OCI-LY3 (cell line): ENCODE measurements at regions not wholly inside any gene's neighbourhood (a gene's known extent, or its start where the extent isn't known, plus 50 kb on each side); places are given as distances from the start of the nearest gene placed in this dataset.

Source experiments
- H2AFZ ChIP-seq: fragments of 200-600, 300-600 bp; shearing (Covaris generic); 2 replicates; pipeline ENCODE4 v1.6.0; 2014; ENCODE audit warnings: antibody characterized with exemption, low read depth, low read length
- H3K27ac ChIP-seq: fragments of 200-600, 300-600 bp; sonication (generic); 2 replicates; pipeline ENCODE4 v1.5.1; 2014; ENCODE audit warnings: mild to moderate bottlenecking, low read length, moderate library complexity, mixed read lengths
- H3K27me3 ChIP-seq: fragments of 200-600, 300-600 bp; sonication (generic); 2 replicates; pipeline ENCODE4 v1.6.1; 2014; ENCODE audit warnings: low read depth, low read length, mixed read lengths
- H3K36me3 ChIP-seq: fragments of 200-600, 300-600 bp; sonication (generic); replicated peaks from 2 replicates; pipeline ENCODE3; 2014; ENCODE audit warnings: low read depth, low read length, mixed read lengths
- H3K4me1 ChIP-seq: fragments of 300-600, 200-600 bp; sonication (generic); 2 replicates; pipeline ENCODE4 v1.6.1; 2014; ENCODE audit warnings: low read length, mixed read lengths
- H3K4me2 ChIP-seq: fragments of 200-600, 300-600 bp; sonication (generic); 2 replicates; pipeline ENCODE4 v1.6.1; 2014; ENCODE audit warnings: low read length, mixed read lengths
- H3K4me3 ChIP-seq: fragments of 300-600, 200-600 bp; sonication (generic); 2 replicates; pipeline ENCODE4 v1.5.1; 2014; ENCODE audit warnings: antibody characterized with exemption, mild to moderate bottlenecking, low read length, moderate library complexity
- H3K79me2 ChIP-seq: fragments of 300-600, 200-600 bp; shearing (Covaris generic); 2 replicates; pipeline ENCODE4 v1.6.1; 2014; ENCODE audit warnings: mild to moderate bottlenecking, low read length, mixed read lengths
- H3K9ac ChIP-seq: fragments of 300-600, 200-600 bp; shearing (Covaris generic); 2 replicates; pipeline ENCODE4 v1.6.0; 2014; ENCODE audit warnings: mild to moderate bottlenecking, low read length, moderate library complexity
- H3K9me3 ChIP-seq: fragments of 200-600, 300-600 bp; shearing (Covaris generic); 2 replicates; pipeline ENCODE4 v1.6.1; 2014; ENCODE audit warnings: low read length, mixed read lengths; ENCODE audit not compliant: insufficient read depth
- H4K20me1 ChIP-seq: fragments of 200-600, 300-600 bp; sonication (generic); 2 replicates; pipeline ENCODE4 v1.6.1; 2016; ENCODE audit warnings: low read length, mixed read lengths; ENCODE audit not compliant: insufficient read depth
- EZH2phosphoT487 ChIP-seq: fragments of 200-600 bp; shearing (Covaris generic); IDR thresholded peaks from 2 replicates; pipeline ENCODE4 v1.6.1; 2018; ENCODE audit warnings: antibody characterized with exemption, mixed run types, low read depth
- TF ChIP-seq, protein P1 (sequence below): fragments of 200-600, 300-600 bp; sonication (generic); IDR thresholded peaks from 2 replicates; pipeline ENCODE4 v1.5.1; 2014; ENCODE audit warnings: antibody characterized with exemption, low read length, low read depth

DNA sequence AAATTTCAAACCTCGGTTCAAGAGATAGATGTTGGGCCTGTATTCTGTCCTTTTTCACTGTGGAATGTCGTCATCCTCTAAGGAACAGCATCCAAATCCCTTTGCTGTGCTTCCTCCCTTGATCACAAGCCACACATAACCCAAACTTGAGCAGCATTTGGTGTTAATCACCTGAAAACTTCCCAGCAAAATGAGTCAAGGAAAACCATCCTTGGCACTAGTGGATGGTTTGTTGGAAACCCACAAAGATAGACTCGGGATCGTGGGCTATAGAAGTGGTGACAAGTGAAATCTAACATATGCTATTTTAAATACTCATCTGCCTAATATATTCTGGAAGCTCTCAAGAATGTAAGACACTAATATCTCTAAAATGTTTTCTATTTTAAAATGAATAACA lies 459.1 kb downstream of the SETD4 start:
- TF ChIP-seq EZH2phosphoT487, result no peak
- TF ChIP-seq, protein P1, sequence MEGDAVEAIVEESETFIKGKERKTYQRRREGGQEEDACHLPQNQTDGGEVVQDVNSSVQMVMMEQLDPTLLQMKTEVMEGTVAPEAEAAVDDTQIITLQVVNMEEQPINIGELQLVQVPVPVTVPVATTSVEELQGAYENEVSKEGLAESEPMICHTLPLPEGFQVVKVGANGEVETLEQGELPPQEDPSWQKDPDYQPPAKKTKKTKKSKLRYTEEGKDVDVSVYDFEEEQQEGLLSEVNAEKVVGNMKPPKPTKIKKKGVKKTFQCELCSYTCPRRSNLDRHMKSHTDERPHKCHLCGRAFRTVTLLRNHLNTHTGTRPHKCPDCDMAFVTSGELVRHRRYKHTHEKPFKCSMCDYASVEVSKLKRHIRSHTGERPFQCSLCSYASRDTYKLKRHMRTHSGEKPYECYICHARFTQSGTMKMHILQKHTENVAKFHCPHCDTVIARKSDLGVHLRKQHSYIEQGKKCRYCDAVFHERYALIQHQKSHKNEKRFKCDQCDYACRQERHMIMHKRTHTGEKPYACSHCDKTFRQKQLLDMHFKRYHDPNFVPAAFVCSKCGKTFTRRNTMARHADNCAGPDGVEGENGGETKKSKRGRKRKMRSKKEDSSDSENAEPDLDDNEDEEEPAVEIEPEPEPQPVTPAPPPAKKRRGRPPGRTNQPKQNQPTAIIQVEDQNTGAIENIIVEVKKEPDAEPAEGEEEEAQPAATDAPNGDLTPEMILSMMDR, result no peak
- H2AFZ ChIP-seq, result no peak overlapping the region
- no peaks in the 10 kb centered on the region for H3K9me3 ChIP-seq
- H3K4me2 ChIP-seq, result no peak overlapping the region
- H3K79me2 ChIP-seq, result no peaks in the 10 kb centered on the region
- H3K27ac ChIP-seq, result no peak overlapping the region
- H3K4me1 ChIP-seq, result no peaks in the 10 kb centered on the region
- no peaks in the 10 kb centered on the region for H3K36me3 ChIP-seq
- peaks cover 7% of the 10 kb centered on the region; the same call in 1 of the 2 replicates for H3K27me3 ChIP-seq
- H3K9ac ChIP-seq, result no peak overlapping the region
- H3K4me3 ChIP-seq, result no peak overlapping the region
- no peaks in the 10 kb centered on the region for H4K20me1 ChIP-seq

DNA sequence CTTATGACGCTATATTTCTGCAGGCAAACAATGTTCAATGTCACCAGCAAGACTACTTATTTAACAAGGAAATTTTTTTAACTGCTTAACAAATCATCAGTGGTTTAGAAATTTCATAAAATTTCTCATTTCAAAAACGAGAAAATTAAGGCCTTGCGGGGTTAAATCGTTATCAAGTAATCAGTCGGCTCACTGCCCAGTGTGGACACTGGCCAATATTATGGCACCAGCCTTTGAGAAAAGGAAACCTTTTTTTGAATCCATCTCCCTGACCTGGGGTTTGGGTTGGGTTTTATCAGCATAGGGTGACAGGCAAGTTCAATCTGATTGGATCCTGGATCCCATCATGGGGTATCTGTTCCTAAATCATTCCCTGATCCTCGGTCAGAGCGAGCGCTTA lies 461.2 kb downstream of the SETD4 start:
- no peaks in the 10 kb centered on the region for H3K4me1 ChIP-seq
- peaks cover 7% of the 10 kb centered on the region; the same call in 1 of the 2 replicates for H3K27me3 ChIP-seq
- H3K4me3 ChIP-seq, result no peak overlapping the region
- H3K79me2 ChIP-seq, result no peaks in the 10 kb centered on the region
- no peaks in the 10 kb centered on the region for H3K9me3 ChIP-seq
- no peaks in the 10 kb centered on the region for H3K36me3 ChIP-seq
- no peak overlapping the region for H3K9ac ChIP-seq
- H2AFZ ChIP-seq, result no peak overlapping the region
- no peak overlapping the region for H3K27ac ChIP-seq
- H4K20me1 ChIP-seq, result no peaks in the 10 kb centered on the region
- H3K4me2 ChIP-seq, result no peak overlapping the region
- TF ChIP-seq, protein P1, result no peak
- TF ChIP-seq EZH2phosphoT487, result no peak

GRCh38 chr21:35597750-35598339 lies 462.5 kb downstream of the SETD4 start:
- Histone ChIP-seq H3K27ac (no peak overlapping the region), H3K4me1 (no peaks in the 10 kb centered on the region), H3K27me3 (peaks cover 7% of the 10 kb centered on the region; the same call in 1 of the 2 replicates), H3K4me2 (no peak overlapping the region), H3K36me3 (no peaks in the 10 kb centered on the region), H3K79me2 (no peaks in the 10 kb centered on the region), H3K4me3 (no peak overlapping the region), H3K9ac (no peak overlapping the region), H2AFZ (no peak overlapping the region), H3K9me3 (no peaks in the 10 kb centered on the region), H4K20me1 (no peaks in the 10 kb centered on the region)
- TF ChIP-seq EZH2phosphoT487, result no peak
- TF ChIP-seq, protein P1, result no peak

GRCh38 chr21:35594905-35595304 lies 465.4 kb downstream of the SETD4 start:
- Histone ChIP-seq H3K27ac (no peak overlapping the region), H3K79me2 (no peaks in the 10 kb centered on the region), H3K9me3 (no peaks in the 10 kb centered on the region), H3K9ac (no peak overlapping the region), H3K36me3 (no peaks in the 10 kb centered on the region), H4K20me1 (no peaks in the 10 kb centered on the region), H3K27me3 (peaks cover 14% of the 10 kb centered on the region; the same call in 1 of the 2 replicates), H3K4me1 (no peaks in the 10 kb centered on the region), H2AFZ (no peak overlapping the region), H3K4me2 (no peak overlapping the region), H3K4me3 (no peak overlapping the region)
- TF ChIP-seq, protein P1, result no peak
